ENCODE measurements at regions not wholly inside any gene's neighbourhood (a gene's known extent, or its start where the extent isn't known, plus 50 kb on each side); places are given as distances from the start of the nearest gene placed in this dataset.

DNA sequence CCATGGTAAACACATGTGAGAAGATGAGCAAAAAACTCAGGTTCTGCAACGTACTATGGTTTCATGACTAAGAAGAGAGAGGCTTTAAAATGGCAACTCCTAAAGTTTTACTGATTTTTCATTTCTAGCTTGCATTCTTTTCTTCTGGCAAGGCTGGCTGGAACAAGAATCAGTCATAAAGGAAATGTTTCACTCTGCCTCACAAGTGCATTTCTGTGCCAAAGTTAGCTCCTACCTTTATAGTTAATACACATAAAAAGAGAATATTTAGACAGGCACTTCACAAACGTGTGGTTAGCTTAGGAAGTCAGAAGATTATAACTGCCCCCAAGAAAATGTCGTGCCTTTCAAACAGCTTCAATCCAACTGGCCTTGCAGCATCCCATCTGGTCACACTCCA lies 417.1 kb upstream of the CDH11 start:
- DNase-seq (ENCODE audit: low spot score) = no peak
- TF ChIP-seq, protein P1, sequence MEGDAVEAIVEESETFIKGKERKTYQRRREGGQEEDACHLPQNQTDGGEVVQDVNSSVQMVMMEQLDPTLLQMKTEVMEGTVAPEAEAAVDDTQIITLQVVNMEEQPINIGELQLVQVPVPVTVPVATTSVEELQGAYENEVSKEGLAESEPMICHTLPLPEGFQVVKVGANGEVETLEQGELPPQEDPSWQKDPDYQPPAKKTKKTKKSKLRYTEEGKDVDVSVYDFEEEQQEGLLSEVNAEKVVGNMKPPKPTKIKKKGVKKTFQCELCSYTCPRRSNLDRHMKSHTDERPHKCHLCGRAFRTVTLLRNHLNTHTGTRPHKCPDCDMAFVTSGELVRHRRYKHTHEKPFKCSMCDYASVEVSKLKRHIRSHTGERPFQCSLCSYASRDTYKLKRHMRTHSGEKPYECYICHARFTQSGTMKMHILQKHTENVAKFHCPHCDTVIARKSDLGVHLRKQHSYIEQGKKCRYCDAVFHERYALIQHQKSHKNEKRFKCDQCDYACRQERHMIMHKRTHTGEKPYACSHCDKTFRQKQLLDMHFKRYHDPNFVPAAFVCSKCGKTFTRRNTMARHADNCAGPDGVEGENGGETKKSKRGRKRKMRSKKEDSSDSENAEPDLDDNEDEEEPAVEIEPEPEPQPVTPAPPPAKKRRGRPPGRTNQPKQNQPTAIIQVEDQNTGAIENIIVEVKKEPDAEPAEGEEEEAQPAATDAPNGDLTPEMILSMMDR (IDR thresholded peaks at IDR 0.05; ENCODE audit: extremely low read depth, missing control alignments) = no peak

DNA sequence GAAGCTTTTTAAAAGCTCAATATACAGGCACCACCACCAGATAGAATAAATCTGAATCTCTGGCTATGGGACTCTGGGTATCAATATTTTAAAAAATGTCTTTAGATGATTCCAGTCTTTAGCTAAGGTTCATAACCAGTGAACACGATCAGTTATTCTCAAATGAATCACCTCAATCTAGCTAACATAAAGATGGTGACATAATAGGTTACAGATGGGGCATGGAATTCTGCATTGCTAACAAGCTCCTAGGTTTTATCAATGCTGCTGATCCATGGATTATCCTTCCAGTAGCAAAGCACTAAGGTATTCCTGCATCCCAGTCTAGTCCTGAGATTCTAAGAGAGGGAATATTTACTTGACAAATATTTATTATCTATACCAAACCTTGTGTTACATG lies 415.5 kb upstream of the CDH11 start:
- TF ChIP-seq, protein P1 (IDR thresholded peaks at IDR 0.05; ENCODE audit: extremely low read depth, missing control alignments) = no peak
- no peak for DNase-seq (ENCODE audit: low spot score)

DNA sequence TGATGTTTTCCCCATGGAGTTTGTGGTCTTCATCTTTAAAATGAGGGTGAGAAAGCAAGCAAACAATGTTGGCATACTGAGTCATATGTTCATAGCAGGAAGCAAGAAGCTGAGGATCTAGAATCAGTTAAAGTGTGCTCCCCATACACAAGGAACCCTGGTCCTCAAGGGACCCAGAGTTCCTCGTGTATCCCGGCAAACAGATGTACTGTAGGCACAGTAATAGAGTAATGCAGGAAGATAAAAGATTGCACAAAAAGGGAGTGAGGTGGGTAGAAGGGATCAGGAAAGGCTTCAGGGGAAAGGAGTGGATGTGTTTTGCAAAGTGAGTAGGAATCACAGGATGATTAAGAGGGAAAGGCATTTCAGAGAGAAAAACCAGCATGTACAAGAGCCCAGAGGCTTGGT lies 412.3 kb upstream of the CDH11 start:
- TF ChIP-seq, protein P1 (IDR thresholded peaks at IDR 0.05; ENCODE audit: extremely low read depth, missing control alignments) = no peak

DNA sequence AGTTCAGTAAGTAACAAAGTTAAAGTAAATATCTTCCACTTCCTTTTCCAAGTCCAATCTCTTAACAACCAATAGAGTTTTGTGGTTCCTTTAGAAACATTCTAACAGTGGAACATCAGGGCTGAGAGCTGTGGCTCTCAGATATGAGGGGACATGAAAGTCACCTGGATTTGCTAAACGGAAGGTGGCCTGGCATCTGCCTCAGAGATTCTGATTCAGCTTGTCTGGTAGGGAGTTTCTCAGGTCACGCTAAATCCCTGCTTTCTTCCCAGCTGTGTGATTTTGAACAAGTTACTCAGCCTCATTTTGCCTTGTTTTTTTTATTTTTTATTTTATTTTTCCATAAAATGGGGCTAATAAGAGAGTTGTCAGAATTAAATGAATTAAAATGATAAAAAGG lies 411.0 kb upstream of the CDH11 start:
- no peak for DNase-seq (ENCODE audit: low spot score)
- TF ChIP-seq, protein P1 (IDR thresholded peaks at IDR 0.05; ENCODE audit: extremely low read depth, missing control alignments) = no peak

More for the DNA sequence above, 412.3 kb upstream of the CDH11 start:
- DNase-seq (ENCODE audit: low spot score) = no peak

DNA sequence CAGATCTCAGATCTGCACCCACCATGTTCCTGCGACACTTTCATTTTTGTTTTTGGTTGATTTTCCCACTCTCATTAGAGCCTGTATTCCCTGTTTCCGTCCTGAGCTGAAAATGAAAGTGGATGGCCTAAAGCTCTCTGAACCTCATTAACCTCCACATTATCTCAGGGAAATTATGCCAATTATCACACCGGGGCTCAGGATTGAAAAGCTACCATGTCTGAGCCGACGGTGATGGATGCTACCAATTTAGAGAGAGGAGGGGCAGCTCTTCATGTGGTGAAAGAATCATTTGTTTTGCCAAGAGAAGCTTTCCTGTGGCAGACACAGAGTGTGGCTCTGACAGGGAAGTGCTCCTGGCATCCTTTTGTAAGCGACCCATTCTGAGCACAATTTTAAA lies 410.4 kb upstream of the CDH11 start:
- no peak for DNase-seq (ENCODE audit: low spot score)
- TF ChIP-seq, protein P1 (IDR thresholded peaks at IDR 0.05; ENCODE audit: extremely low read depth, missing control alignments) = no peak

DNA sequence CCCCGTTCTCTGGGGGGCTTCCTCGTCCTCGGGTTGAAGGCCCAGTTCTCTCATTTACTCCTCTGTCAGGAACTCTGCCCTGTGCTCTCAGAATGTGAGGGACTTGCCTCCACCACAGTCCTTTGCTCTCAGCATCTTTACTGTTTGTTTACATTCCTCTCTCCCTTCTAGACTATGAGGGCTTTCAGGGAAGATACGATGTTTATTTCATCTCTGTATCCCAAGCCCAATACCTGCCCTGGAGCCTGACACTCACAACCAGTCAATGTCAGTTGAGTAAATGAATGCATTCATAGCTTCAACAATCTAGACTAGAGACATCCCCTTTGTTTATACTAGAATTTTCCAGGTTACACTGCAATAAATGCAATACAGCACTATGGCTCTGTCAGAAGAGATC lies 409.6 kb upstream of the CDH11 start:
- DNase-seq (ENCODE audit: low spot score) = no peak
- TF ChIP-seq, protein P1 (IDR thresholded peaks at IDR 0.05; ENCODE audit: extremely low read depth, missing control alignments) = no peak

DNA sequence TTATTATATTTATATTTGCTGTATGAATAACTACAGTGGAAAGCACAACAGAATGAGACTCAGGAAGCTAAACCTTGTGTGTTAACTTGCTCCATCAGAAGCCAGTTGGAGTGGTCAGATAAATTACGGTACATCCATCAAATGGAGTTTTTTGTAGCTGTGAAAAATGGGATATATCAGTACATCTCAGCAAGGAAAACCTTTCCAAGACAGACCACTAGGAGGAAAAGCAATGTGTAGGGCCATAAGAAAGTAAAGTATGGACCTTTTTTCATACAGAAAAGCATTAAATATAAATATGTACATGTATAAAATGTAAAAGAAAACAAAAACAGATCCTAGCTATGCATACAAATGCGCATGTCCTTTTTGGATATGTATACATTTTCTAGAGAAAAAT lies 403.8 kb upstream of the CDH11 start:
- TF ChIP-seq, protein P1 (IDR thresholded peaks at IDR 0.05; ENCODE audit: extremely low read depth, missing control alignments) = no peak
- no peak for DNase-seq (ENCODE audit: low spot score)
